GM12878 (cell line): ENCODE measurements at regions not wholly inside any gene's neighbourhood (a gene's known extent, or its start where the extent isn't known, plus 50 kb on each side); places are given as distances from the start of the nearest gene placed in this dataset.

Source experiments
- ATAC-seq: fragments of 200-7000 bp; cut with Tn5 transposase; 3 replicates; pipeline ENCODE4 v1.9.1; 2020; ENCODE audit warnings: mild to moderate bottlenecking, moderate library complexity
- BruUV-seq: library from RNA; stranded (reverse); fragments of 400-500 nt; replicated peaks from 2 replicates; lab custom pipeline; 2021; lab: Mats Ljungman, UMichigan
- CTCF ChIA-PET: fragments of 300-600 bp; sonication (Branson Sonifier 250); formaldehyde crosslinking; extraction: SDS; loops from one replicate; lab custom pipeline; 2021; ENCODE audit warnings: inconsistent platforms; lab: Yijun Ruan, JAX
- POLR2A ChIA-PET: fragments of 350-600 bp; formaldehyde crosslinking; extraction: SDS; loops from one replicate; lab custom pipeline; 2021; ENCODE audit warnings: inconsistent platforms; lab: Charles Lee
- RAD21 ChIA-PET: fragments of 300-600 bp; sonication (Branson Sonifier 250); formaldehyde crosslinking; loops from one replicate; lab custom pipeline; 2023; ENCODE audit warnings: antibody characterized with exemption; ENCODE audit not compliant: unreplicated experiment; lab: Charles Lee
- SMC1A ChIA-PET: fragments of 300-600 bp; sonication (Branson Sonifier 250); formaldehyde crosslinking; loops from one replicate; lab custom pipeline; 2023; ENCODE audit not compliant: unreplicated experiment, uncharacterized antibody; lab: Charles Lee
- DNase-seq: peaks from one replicate; pipeline ENCODE4 v3.0.0-alpha.2; 2011; ENCODE audit warnings: low read depth, low spot score
- FAIRE-seq: peaks from 3 replicates; lab custom pipeline; 2011; peaks lifted over from hg19 to GRCh38; lab: Jason Lieb, UNC
- H2AFZ ChIP-seq: 2 replicates; pipeline ENCODE4 v1.6.0; 2011; ENCODE audit warnings: low read depth, low read length, control low read depth; ENCODE audit not compliant: control insufficient read depth
- H3K27ac ChIP-seq: 2 replicates; pipeline ENCODE4 v1.5.1; 2011; ENCODE audit warnings: control low read depth; ENCODE audit not compliant: control insufficient read depth, insufficient read depth
- H3K27me3 ChIP-seq, 2 experiments: replicated peaks in 1 of 2; 2 replicates each; pipeline versions ENCODE4 v1.6.0 to v1.6.1; 2011; ENCODE audit warnings: low read length in 1 of 2; ENCODE audit not compliant: control insufficient read depth in 2 of 2, insufficient read depth in 2 of 2
- H3K36me3 ChIP-seq, 2 experiments: 2 replicates each; pipeline ENCODE4 v1.5.1; 2011; ENCODE audit warnings: low read length in 1 of 2; ENCODE audit not compliant: control insufficient read depth in 2 of 2, insufficient read depth in 2 of 2
- H3K4me1 ChIP-seq: 2 replicates; pipeline ENCODE4 v1.6.1; 2011; ENCODE audit warnings: mild to moderate bottlenecking, low read length, moderate library complexity, mixed read lengths; ENCODE audit not compliant: control insufficient read depth, insufficient read depth
- H3K4me2 ChIP-seq: 2 replicates; pipeline ENCODE4 v1.6.0; 2011; ENCODE audit warnings: control low read depth; ENCODE audit not compliant: control insufficient read depth, insufficient read depth
- H3K4me3 ChIP-seq: fragments of 200-600 bp; sonication (generic); 2 replicates; pipeline ENCODE4 v1.5.1; 2016
- H3K79me2 ChIP-seq: 2 replicates; pipeline ENCODE4 v1.6.0; 2011; ENCODE audit warnings: low read length; ENCODE audit not compliant: control insufficient read depth, insufficient read depth
- H3K9ac ChIP-seq: 2 replicates; pipeline ENCODE4 v1.8.0; 2011; ENCODE audit warnings: low read length, control low read depth, mixed read lengths; ENCODE audit not compliant: control insufficient read depth, insufficient read depth
- H3K9me3 ChIP-seq: replicated peaks from 3 replicates; pipeline ENCODE4 v1.5.1; 2011; ENCODE audit warnings: mild to moderate bottlenecking, low read length; ENCODE audit not compliant: control insufficient read depth, insufficient read depth
- H4K20me1 ChIP-seq: 2 replicates; pipeline ENCODE4 v1.6.0; 2011; ENCODE audit not compliant: control insufficient read depth, insufficient read depth
- CBX3 ChIP-seq: fragments of 200-600 bp; sonication (generic); IDR thresholded peaks from 2 replicates; pipeline ENCODE4 v1.6.1; 2016; ENCODE audit warnings: low read depth, borderline replicate concordance
- CHD4 ChIP-seq: fragments of 200-600 bp; sonication (generic); IDR thresholded peaks from 2 replicates; pipeline ENCODE4 v1.6.1; 2016; ENCODE audit warnings: mild to moderate bottlenecking
- EGR1 ChIP-seq, 2 experiments: IDR thresholded peaks; 1 replicate in 1 of 2; 2 replicates in 1 of 2; pipeline ENCODE4 v1.6.1; 2011 to 2012; ENCODE audit warnings: low read depth in 2 of 2, low read length in 2 of 2, borderline replicate concordance in 1 of 2, mild to moderate bottlenecking in 1 of 2, moderate library complexity in 1 of 2
- GABPA ChIP-seq: IDR thresholded peaks from 2 replicates; pipeline ENCODE4 v1.6.1; 2014; ENCODE audit warnings: antibody characterized with exemption, low read depth, mild to moderate bottlenecking, inconsistent platforms
- GATAD2B ChIP-seq: fragments of 450-650 bp; conservative IDR thresholded peaks from 2 replicates; pipeline ENCODE4 v1.6.1; 2017; ENCODE audit warnings: low read depth, mild to moderate bottlenecking, moderate library complexity
- PKNOX1 ChIP-seq: fragments of 450-650 bp; IDR thresholded peaks from 2 replicates; pipeline ENCODE4 v1.6.1; 2016; ENCODE audit warnings: mild to moderate bottlenecking
- RCOR1 ChIP-seq: conservative IDR thresholded peaks from 2 replicates; pipeline ENCODE4 v1.6.1; 2012; ENCODE audit warnings: low read depth, low read length, improper control_type of control experiment
- REST ChIP-seq: IDR thresholded peaks from 2 replicates; pipeline ENCODE4 v1.6.1; 2012; ENCODE audit warnings: mild to moderate bottlenecking, low read depth, low read length
- SMAD1 ChIP-seq: fragments of 450-650 bp; IDR thresholded peaks from 2 replicates; pipeline ENCODE4 v1.6.1; 2018; ENCODE audit warnings: mild to moderate bottlenecking, low read depth; ENCODE audit not compliant: partially characterized antibody
- WRNIP1 ChIP-seq: IDR thresholded peaks from 2 replicates; pipeline ENCODE4 v1.6.1; 2011; ENCODE audit warnings: low read depth, low read length, improper control_type of control experiment, borderline replicate concordance
- WGBS: methylation state at CpG from one replicate; pipeline ENCODE4 v1.1.6; 2016; ENCODE audit warnings: low lambda C conversion rate; ENCODE audit not compliant: insufficient replicate concordance, insufficient coverage; ENCODE audit errors: missing lambda C conversion rate; 5-methylcytosine and 5-hydroxymethylcytosine counted together
- in situ Hi-C: fragments of 300-500 bp; cut with MboI; formaldehyde crosslinking; loops from 9 replicates; pipeline ENCODE4 v1.14.3; 2018; ENCODE audit warnings: mixed read lengths
- intact Hi-C: fragments of 100-400 bp; cut with micrococcal nuclease; formaldehyde crosslinking; loops from one replicate; pipeline ENCODE4 v1.14.2; 2022; ENCODE audit not compliant: unreplicated experiment

GRCh38 chr4:155445306-155445705 lies 68.5 kb upstream of the MAP9 start (continued):
- TF ChIP-seq PKNOX1, result no peak

- SMC1A ChIA-PET, result interaction anchor here (0.7 to 3.4 kb wide), 13 partner anchors 9 to 508 kb away, joined by 3 to 34 read pairs (median 3); partner anchors contain the start of gene CTSO
Measured at GRCh38 chr4:155444721-155445120, 68.0 kb upstream of the MAP9 start.

More at GRCh38 chr4:155444721-155445120, 68.0 kb upstream of the MAP9 start:
- ChIA-PET CTCF (interaction anchor here (0.8 to 7.6 kb wide), 13 partner anchors 10 to 583 kb away, joined by 3 to 60 read pairs (median 6); partner anchors contain the start of gene CTSO), RAD21 (interaction anchor here (1.0 to 2.8 kb wide), 6 partner anchors 85 to 508 kb away, joined by 3 to 39 read pairs (median 8); partner anchors contain the start of gene CTSO), POLR2A (interaction anchor here (0.7 kb wide), 1 partner anchor 231 kb away, joined by 6 read pairs; no protein-coding TSS in a partner anchor)
- H3K27ac ChIP-seq, result no peak overlapping the region
- no peak for ATAC-seq
- no peaks in the 10 kb centered on the region for H3K9me3 ChIP-seq
- H3K4me3 ChIP-seq, result no peak overlapping the region
- intact Hi-C loops, result no loop called here
- FAIRE-seq, result no peak
- BruUV-seq, result no TSS peak
- TF ChIP-seq GATAD2B (no peak), CBX3 (no peak), SMAD1 (no peak), WRNIP1 (no peak), EGR1 (IDR thresholded peaks at IDR 0.05; ENCODE audit: borderline replicate concordance in 1 of 2, low read depth in 2 of 2, low read length in 2 of 2) (no peak), GABPA (no peak), CHD4 (no peak), RCOR1 (no peak), REST (no peak)
- H4K20me1 ChIP-seq, result no peaks in the 10 kb centered on the region
- H3K79me2 ChIP-seq, result no peaks in the 10 kb centered on the region
- in situ Hi-C loops, result loop anchor here (5.0 kb wide), 1 partner anchor 348 kb away; no protein-coding TSS in a partner anchor
- no peak overlapping the region for H3K4me2 ChIP-seq
- no peak overlapping the region for H3K9ac ChIP-seq
- H3K4me1 ChIP-seq, result no peaks in the 10 kb centered on the region
- H2AFZ ChIP-seq, result no peak overlapping the region
- no peaks in the 10 kb centered on the region; a peak in 1 of 4 replicates for H3K27me3 ChIP-seq
- H3K36me3 ChIP-seq, result no peaks in the 10 kb centered on the region
- DNase-seq, result no peak
- WGBS, result 18% methylated on average over 5 of the region's 5 CpGs
